HL-60 (cell line): ENCODE measurements at regions not wholly inside any gene's neighbourhood (a gene's known extent, or its start where the extent isn't known, plus 50 kb on each side); places are given as distances from the start of the nearest gene placed in this dataset.

Experiments used
- DNase-seq, 2 experiments: peaks; one replicate each; pipeline ENCODE4 v3.0.0-alpha.2; 2010 to 2020; ENCODE audit warnings: low read depth in 1 of 2, low spot score in 1 of 2
- H3K27ac ChIP-seq: fragments of 250-450 bp; sonication (Bioruptor Pico); replicated peaks from 2 replicates; pipeline ENCODE4 v1.5.1; 2020; ENCODE audit warnings: mild to moderate bottlenecking, moderate library complexity
- H3K27me3 ChIP-seq: fragments of 250-450 bp; sonication (Bioruptor Pico); 2 replicates; pipeline ENCODE4 v1.5.1; 2021; ENCODE audit warnings: mild to moderate bottlenecking, moderate library complexity; ENCODE audit not compliant: insufficient read depth, poor library complexity, severe bottlenecking
- H3K4me3 ChIP-seq: replicated peaks from 2 replicates; pipeline ENCODE4 v1.5.1; 2011; ENCODE audit warnings: mild to moderate bottlenecking, control low read depth, low read length; ENCODE audit not compliant: insufficient read depth
- GABPA ChIP-seq: IDR thresholded peaks from 2 replicates; pipeline ENCODE4 v1.6.1; 2012; ENCODE audit warnings: low read depth
- POLR2AphosphoS5 ChIP-seq: IDR thresholded peaks from 2 replicates; pipeline ENCODE4 v1.6.1; 2012; ENCODE audit warnings: low read depth
- SPI1 ChIP-seq: IDR thresholded peaks from 2 replicates; pipeline ENCODE4 v1.6.1; 2012; ENCODE audit warnings: low read depth, mild to moderate bottlenecking, borderline replicate concordance
- TF ChIP-seq, protein P1 (sequence below): IDR thresholded peaks from 2 replicates; pipeline ENCODE4 v1.6.1; 2012; ENCODE audit warnings: low read depth; ENCODE audit not compliant: insufficient replicate concordance
- TF ChIP-seq, protein P2 (sequence below): IDR thresholded peaks from one replicate; pipeline ENCODE4 v1.5.1; 2011; ENCODE audit warnings: low read length, control low read depth, inconsistent platforms; ENCODE audit not compliant: insufficient read depth

DNA sequence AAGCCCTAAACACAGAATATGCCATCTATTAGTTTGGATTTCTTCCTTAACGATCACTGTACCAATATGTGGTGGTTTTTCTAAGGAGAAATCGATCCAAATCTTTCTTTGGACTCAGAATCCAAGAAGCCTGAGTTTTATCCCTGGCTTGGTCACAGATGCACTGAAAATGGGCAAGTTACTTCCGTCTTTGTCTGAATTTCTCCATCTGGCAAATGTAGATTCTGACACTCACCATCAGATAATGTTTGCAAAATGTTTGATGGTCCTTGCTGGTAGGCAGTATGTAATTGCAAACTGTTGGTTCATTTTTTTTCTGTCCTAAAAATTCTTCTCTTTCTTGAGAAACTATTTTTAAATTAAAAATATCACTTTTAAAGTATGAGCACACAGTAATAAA is 115.0 kb downstream of the TSEN15 start:
- no peak overlapping the region for H3K27ac ChIP-seq
- no peak overlapping the region for H3K4me3 ChIP-seq

DNA sequence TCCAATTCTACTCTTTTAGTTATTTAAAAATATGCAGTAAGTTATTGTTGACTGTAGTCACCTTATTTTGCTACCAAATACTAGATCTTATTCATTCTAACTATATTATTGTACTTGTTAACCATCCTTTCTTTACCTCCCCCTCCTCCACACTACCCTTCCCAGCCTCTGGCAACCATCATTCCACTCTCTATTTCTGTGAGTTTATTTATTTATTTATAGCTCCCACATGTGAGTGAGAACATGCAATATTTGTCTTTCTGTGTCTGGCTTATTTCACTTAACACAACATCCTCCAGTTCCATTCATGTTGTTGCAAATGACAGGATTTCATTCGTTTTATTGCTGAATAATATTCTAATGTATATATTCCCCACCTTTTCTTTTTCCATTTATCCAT is 115.8 kb downstream of the TSEN15 start:
- DNase-seq, result no peak
- Histone ChIP-seq H3K27ac (no peak overlapping the region), H3K27me3 (no peaks in the 10 kb centered on the region), H3K4me3 (no peak overlapping the region)
- TF ChIP-seq, protein P1, sequence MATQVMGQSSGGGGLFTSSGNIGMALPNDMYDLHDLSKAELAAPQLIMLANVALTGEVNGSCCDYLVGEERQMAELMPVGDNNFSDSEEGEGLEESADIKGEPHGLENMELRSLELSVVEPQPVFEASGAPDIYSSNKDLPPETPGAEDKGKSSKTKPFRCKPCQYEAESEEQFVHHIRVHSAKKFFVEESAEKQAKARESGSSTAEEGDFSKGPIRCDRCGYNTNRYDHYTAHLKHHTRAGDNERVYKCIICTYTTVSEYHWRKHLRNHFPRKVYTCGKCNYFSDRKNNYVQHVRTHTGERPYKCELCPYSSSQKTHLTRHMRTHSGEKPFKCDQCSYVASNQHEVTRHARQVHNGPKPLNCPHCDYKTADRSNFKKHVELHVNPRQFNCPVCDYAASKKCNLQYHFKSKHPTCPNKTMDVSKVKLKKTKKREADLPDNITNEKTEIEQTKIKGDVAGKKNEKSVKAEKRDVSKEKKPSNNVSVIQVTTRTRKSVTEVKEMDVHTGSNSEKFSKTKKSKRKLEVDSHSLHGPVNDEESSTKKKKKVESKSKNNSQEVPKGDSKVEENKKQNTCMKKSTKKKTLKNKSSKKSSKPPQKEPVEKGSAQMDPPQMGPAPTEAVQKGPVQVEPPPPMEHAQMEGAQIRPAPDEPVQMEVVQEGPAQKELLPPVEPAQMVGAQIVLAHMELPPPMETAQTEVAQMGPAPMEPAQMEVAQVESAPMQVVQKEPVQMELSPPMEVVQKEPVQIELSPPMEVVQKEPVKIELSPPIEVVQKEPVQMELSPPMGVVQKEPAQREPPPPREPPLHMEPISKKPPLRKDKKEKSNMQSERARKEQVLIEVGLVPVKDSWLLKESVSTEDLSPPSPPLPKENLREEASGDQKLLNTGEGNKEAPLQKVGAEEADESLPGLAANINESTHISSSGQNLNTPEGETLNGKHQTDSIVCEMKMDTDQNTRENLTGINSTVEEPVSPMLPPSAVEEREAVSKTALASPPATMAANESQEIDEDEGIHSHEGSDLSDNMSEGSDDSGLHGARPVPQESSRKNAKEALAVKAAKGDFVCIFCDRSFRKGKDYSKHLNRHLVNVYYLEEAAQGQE, result no peak
- TF ChIP-seq, protein P2, sequence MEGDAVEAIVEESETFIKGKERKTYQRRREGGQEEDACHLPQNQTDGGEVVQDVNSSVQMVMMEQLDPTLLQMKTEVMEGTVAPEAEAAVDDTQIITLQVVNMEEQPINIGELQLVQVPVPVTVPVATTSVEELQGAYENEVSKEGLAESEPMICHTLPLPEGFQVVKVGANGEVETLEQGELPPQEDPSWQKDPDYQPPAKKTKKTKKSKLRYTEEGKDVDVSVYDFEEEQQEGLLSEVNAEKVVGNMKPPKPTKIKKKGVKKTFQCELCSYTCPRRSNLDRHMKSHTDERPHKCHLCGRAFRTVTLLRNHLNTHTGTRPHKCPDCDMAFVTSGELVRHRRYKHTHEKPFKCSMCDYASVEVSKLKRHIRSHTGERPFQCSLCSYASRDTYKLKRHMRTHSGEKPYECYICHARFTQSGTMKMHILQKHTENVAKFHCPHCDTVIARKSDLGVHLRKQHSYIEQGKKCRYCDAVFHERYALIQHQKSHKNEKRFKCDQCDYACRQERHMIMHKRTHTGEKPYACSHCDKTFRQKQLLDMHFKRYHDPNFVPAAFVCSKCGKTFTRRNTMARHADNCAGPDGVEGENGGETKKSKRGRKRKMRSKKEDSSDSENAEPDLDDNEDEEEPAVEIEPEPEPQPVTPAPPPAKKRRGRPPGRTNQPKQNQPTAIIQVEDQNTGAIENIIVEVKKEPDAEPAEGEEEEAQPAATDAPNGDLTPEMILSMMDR, result no peak
- TF ChIP-seq GABPA (no peak), POLR2AphosphoS5 (no peak), SPI1 (no peak)

More for the DNA sequence above, 115.0 kb downstream of the TSEN15 start:
- H3K27me3 ChIP-seq, result no peaks in the 10 kb centered on the region
- TF ChIP-seq, protein P2, result no peak
- no peak for TF ChIP-seq GABPA
- TF ChIP-seq, protein P1, result no peak
- TF ChIP-seq SPI1, result no peak
- TF ChIP-seq POLR2AphosphoS5, result no peak
- DNase-seq, result no peak

DNA sequence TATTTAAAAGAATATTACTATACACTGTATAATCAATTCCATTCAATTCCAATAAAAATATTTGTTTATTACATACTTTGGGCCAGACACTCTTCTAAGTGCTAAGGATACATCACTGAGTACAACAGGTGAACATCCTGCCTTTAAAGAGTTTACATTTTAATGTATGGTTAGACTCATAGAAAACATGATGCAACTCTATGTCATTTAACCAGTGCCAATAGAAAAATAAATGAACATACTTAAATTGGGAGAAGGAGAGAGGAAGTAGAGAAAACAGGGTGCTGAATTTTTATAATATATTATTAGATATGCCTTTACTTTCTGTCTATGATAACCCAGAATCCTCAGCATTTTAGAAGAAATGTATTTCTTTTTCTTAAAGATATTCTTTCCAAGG is 119.2 kb downstream of the TSEN15 start:
- TF ChIP-seq POLR2AphosphoS5 (no peak), GABPA (no peak), SPI1 (no peak)
- TF ChIP-seq, protein P2, result no peak
- TF ChIP-seq, protein P1, result no peak
- H3K27me3 ChIP-seq, result no peaks in the 10 kb centered on the region
- DNase-seq, result no peak
- H3K27ac ChIP-seq, result no peak overlapping the region
- H3K4me3 ChIP-seq, result no peak overlapping the region
